Colon (tissue), 2 donors: ENCODE measurements at regions not wholly inside any gene's neighbourhood (a gene's known extent, or its start where the extent isn't known, plus 50 kb on each side); places are given as distances from the start of the nearest gene placed in this dataset.
"Not testable (repeated sequence)": the region's sequence is repeated elsewhere in the genome, so short reads cannot be mapped to it uniquely, and the experiment has no call there.

Experiments used
- FAIRE-seq: peaks from 2 replicates; lab custom pipeline; 2012; peaks lifted over from hg19 to GRCh38; lab: Jason Lieb, UNC
- donor health status: control.
- donor health status: control.

GRCh38 chr17:51387986-51388385 is 127.6 kb downstream of the UTP18 start:
- no peak for FAIRE-seq

GRCh38 chr17:51389875-51390274 is 129.5 kb downstream of the UTP18 start:
- FAIRE-seq: no peak

GRCh38 chr17:51391982-51392654 is 131.8 kb downstream of the UTP18 start:
- no peak for FAIRE-seq

GRCh38 chr17:51395621-51396020 is 135.3 kb downstream of the UTP18 start:
- no peak for FAIRE-seq

DNA sequence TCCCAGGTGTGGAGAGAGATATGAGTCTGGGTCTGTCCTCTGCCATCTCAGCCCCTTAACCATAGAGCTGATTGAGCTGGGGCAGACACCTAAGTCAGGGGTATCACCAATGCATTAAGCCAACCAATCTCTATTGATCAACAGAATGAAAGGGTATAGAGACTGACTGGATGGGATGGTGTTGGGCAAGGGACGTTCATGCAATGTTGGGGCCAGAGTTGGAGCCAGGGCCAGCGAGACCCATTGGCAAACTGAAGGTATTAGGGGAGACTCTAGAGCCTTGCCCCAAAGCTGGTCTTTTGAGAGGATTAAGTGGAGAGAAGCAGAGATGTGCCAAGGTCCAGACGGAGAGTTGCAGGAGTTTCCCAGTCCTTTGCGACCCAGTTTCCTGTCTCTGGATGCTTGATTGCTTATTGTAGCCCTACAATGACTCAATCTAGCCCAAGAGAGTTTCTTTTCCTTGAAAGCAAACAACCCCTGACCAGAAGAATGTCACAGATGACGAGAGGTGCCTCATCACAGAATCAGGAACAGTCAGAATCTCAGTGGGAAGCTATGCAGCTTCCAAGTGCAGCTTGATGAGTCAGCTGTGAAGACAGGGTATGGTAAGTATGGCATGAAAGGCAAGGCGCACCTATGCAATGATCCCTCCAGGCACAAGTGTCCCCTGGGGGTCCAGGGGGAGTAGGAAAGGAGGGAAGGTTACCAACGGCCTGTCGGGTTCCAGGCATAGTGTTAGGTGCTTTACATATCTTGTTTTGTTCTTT is 137.2 kb downstream of the UTP18 start:
- FAIRE-seq: no peak

- no peak for FAIRE-seq
These were observed 137.8 kb downstream of the UTP18 start for GRCh38 chr17:51398128-51398525.

- FAIRE-seq: no peak
These were observed 138.3 kb downstream of the UTP18 start for GRCh38 chr17:51398687-51399086.

DNA sequence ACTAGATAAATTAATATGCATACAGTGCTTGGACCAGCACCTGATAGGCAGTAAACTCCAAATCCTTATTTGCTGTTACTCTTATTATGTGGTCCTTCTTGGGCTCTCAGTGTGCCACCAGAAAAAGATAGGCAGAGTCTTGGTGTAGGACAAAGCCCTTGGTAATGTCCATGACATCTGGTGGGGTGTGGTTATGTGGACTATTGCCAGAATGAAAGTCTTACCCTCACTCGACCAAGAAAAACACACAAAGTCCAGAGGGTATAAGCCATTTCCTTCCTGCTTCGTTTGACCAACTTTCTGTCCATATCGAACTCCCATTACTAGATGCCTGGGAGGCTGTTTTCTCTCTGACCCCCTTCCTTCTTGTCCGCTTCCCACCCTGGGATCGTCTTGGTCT is 140.9 kb downstream of the UTP18 start:
- no peak for FAIRE-seq

DNA sequence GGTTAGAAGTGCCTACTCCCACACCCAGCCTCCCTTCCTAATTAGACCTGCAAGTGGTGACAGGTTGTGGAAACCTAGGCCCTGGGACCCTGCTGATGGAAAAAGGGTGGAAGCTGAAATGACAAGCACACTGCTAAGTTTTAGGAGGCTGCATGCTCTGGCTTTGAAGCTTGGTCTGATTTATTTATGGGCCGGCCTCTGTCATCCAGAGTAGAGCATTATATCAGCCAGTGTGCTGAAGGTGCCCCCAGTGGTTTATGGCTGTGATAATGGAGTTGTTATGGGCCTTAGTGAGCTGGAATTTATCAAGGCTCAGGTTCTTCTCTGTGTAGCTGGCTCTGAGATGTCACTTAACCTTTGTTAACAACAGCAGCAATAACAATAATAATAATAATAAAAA is 142.6 kb downstream of the UTP18 start:
- FAIRE-seq: no peak

DNA sequence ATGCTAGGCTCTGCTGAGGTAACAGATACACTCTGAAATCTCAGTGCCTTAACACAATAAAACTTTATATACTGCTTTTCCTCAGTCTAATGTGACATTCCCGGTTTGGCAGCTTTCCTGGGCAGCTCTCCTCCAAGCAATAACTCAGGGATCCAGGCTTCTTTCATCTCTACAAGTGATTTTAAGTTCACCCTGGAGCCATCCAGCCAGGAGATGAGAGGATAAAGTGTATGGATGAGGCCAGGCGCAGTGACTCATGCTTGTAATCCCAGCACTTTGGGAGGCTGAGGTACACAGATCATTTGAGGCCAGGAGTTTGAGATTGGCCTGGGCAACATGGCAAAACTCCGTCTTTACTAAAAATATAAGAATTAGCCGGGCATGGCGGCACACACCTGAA is 147.2 kb downstream of the UTP18 start:
- no peak for FAIRE-seq

DNA sequence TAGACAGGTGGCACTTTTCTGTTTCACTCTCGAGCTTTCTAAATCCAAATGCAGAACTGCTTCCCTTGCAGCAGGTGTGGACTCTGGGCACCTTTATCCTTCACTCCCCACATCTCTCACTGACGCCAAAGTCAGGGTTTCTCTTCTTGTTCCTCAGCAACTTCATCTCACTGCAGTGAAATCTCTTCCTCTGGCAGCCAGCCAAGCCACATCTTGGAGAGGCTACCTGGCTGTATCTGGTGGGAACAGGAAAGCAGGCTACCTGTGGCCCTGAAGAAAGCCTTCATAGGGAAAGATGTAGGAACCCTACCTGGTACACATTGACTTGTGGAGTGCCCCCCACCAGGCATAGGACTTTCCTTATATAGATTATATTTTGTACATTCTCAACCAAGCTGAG is 159.1 kb downstream of the UTP18 start:
- no peak for FAIRE-seq

DNA sequence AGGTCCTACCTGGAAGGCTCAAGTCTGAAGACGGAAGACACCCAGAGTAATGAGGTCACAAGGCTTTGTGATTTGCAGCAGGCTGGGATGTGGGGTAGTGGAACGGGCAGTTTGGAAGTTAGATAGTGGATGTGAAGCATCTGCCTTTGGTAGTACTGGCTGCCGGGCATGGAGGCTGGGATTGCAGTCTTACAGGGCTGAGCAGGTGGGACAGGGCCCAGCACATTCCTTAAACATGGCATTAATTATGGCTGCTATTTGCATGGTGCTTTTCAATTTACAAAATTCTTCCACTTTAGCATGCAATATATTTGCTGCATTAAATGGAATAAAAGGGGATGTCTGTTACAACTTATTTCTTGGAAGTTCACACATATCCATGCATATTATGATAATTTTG is 161.2 kb downstream of the UTP18 start:
- FAIRE-seq: no peak

- FAIRE-seq: no peak
These were observed 162.3 kb downstream of the UTP18 start for GRCh38 chr17:51422634-51423033.

GRCh38 chr17:51423421-51424160 is 163.2 kb downstream of the UTP18 start:
- no peak for FAIRE-seq

- no peak for FAIRE-seq
These were observed 165.4 kb downstream of the UTP18 start for GRCh38 chr17:51425773-51426172.

GRCh38 chr17:51427323-51427811 is 167.0 kb downstream of the UTP18 start:
- no peak for FAIRE-seq

- FAIRE-seq: no peak
These were observed 167.5 kb downstream of the UTP18 start for GRCh38 chr17:51427856-51428255.

GRCh38 chr17:51428668-51429495 is 168.5 kb downstream of the UTP18 start:
- FAIRE-seq: no peak

GRCh38 chr17:51429938-51430337 is 169.6 kb downstream of the UTP18 start:
- not testable (repeated sequence) for FAIRE-seq

GRCh38 chr17:51430591-51430990 is 170.2 kb downstream of the UTP18 start:
- FAIRE-seq: no peak

DNA sequence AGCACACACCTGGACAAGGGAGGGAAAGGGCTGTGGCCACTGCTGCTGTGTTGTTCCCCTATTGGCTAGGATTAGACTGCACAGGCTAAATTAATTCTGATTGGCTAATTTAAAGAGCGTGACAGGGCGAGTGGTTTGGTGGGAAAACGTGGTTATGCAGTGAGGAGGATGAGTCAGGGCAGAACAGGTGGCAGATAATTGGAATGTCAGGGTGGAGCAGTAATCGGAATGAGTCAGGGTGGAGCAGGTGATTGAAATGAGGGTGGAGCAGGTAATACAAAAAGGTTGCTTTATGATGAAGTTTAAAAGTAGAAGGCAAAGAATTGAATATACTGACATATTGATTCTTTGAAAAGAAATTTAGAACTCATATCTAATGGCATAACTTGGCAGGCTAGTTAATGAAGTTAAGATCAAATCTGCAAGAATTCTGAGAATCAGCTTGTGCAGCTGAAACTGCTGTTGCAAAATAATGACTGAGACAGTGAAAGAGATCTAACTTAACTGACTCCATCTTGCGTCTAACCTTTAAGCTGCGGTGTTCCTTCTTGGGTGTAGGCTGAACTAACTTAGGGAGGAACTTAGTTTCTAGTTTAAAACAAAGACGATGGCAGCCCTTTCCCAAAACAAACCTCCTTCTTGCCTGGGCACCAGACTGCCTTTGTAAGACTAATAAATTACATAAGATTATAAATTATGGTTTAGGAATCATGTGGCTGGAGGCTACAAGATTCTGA is 174.3 kb downstream of the UTP18 start:
- no peak for FAIRE-seq
